Loucy (cell line): ENCODE measurements at regions not wholly inside any gene's neighbourhood (a gene's known extent, or its start where the extent isn't known, plus 50 kb on each side); places are given as distances from the start of the nearest gene placed in this dataset.

Experiments used
- H2AFZ ChIP-seq: fragments of 200-600 bp; sonication (generic); 2 replicates; pipeline ENCODE4 v1.6.0; 2016; ENCODE audit warnings: antibody characterized with exemption, mild to moderate bottlenecking, low read length, moderate library complexity
- H3F3A ChIP-seq: fragments of 200-600 bp; 2 replicates; pipeline ENCODE4 v1.6.0; 2016; ENCODE audit warnings: antibody characterized with exemption, low read depth, mild to moderate bottlenecking
- H3K27me3 ChIP-seq: fragments of 200-600 bp; sonication (generic); 2 replicates; pipeline ENCODE4 v1.6.1; 2014; ENCODE audit warnings: low read length, mild to moderate bottlenecking; ENCODE audit not compliant: insufficient read depth, poor library complexity, severe bottlenecking
- H3K36me3 ChIP-seq: fragments of 200-600 bp; sonication (generic); 2 replicates; pipeline ENCODE4 v1.6.1; 2016; ENCODE audit warnings: low read length; ENCODE audit not compliant: insufficient read depth
- H3K4me1 ChIP-seq: fragments of 200-600 bp; sonication (generic); 2 replicates; pipeline ENCODE4 v1.5.1; 2014; ENCODE audit warnings: low read length, mild to moderate bottlenecking; ENCODE audit not compliant: insufficient read depth, poor library complexity, severe bottlenecking
- H3K4me2 ChIP-seq: fragments of 200-600 bp; sonication (generic); 2 replicates; pipeline ENCODE4 v1.6.0; 2014; ENCODE audit warnings: antibody characterized with exemption, low read length, low read depth, mild to moderate bottlenecking; ENCODE audit not compliant: poor library complexity, severe bottlenecking
- H3K4me3 ChIP-seq: fragments of 200-600 bp; sonication (generic); 2 replicates; pipeline ENCODE4 v1.5.1; 2014; ENCODE audit warnings: low read length, mild to moderate bottlenecking, mixed read lengths; ENCODE audit not compliant: poor library complexity, severe bottlenecking
- H3K79me2 ChIP-seq: fragments of 200-600 bp; sonication (generic); 2 replicates; pipeline ENCODE4 v1.6.1; 2014; ENCODE audit warnings: low read length; ENCODE audit not compliant: insufficient read depth
- H3K9ac ChIP-seq: fragments of 200-600 bp; sonication (generic); 2 replicates; pipeline ENCODE4 v1.6.0; 2014; ENCODE audit warnings: mild to moderate bottlenecking, low read depth, low read length, moderate library complexity; ENCODE audit not compliant: poor library complexity, severe bottlenecking
- H3K9me2 ChIP-seq: fragments of 200-600 bp; sonication (generic); replicated peaks from 2 replicates; pipeline ENCODE4 v1.6.1; 2016; ENCODE audit warnings: low read depth, low read length, mixed read lengths
- H3K9me3 ChIP-seq: fragments of 200-600 bp; sonication (generic); 2 replicates; pipeline ENCODE4 v1.6.1; 2014; ENCODE audit warnings: mild to moderate bottlenecking, antibody characterized with exemption, low read length, low read depth; ENCODE audit not compliant: insufficient read depth
- H4K20me1 ChIP-seq: fragments of 200-600 bp; sonication (generic); 2 replicates; pipeline ENCODE4 v1.6.0; 2014; ENCODE audit warnings: antibody characterized with exemption, low read length, mild to moderate bottlenecking; ENCODE audit not compliant: insufficient read depth, poor library complexity, severe bottlenecking
- EZH2phosphoT487 ChIP-seq: fragments of 200-600 bp; IDR thresholded peaks from 2 replicates; pipeline ENCODE4 v1.6.1; 2018; ENCODE audit warnings: antibody characterized with exemption, mild to moderate bottlenecking, moderate library complexity, borderline replicate concordance
- TF ChIP-seq, protein P1 (sequence below): fragments of 200-600 bp; sonication (generic); conservative IDR thresholded peaks from 2 replicates; pipeline ENCODE4 v1.5.1; 2014; ENCODE audit warnings: mild to moderate bottlenecking, antibody characterized with exemption, low read length

DNA sequence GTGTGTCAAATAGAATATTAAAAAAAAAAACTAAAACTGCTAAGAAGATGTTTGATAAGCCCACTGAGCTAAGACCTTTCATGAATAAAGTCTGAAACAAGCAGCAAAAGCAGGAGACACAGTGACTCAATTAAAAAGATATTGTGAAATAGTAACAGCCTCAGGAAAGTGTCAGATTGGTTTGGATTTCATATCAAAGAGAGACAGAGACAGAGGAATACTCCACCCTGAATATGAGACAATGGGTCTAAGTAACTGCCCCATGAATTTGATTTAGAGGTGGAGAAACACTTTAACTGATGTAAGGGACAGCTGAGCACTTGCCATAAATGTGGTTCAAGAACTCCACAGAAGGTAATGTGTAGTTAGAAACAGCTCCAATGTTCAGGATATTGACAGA is 277.9 kb upstream of the FOXG1 start:
- Histone ChIP-seq H2AFZ (no peak overlapping the region), H3K27me3 (no peaks in the 10 kb centered on the region), H3K9ac (no peak overlapping the region), H3K4me1 (no peaks in the 10 kb centered on the region), H3K79me2 (no peaks in the 10 kb centered on the region), H4K20me1 (no peaks in the 10 kb centered on the region), H3K36me3 (no peaks in the 10 kb centered on the region), H3K9me3 (no peaks in the 10 kb centered on the region), H3K4me3 (no peak overlapping the region), H3F3A (no peaks in the 10 kb centered on the region), H3K9me2 (no peaks in the 10 kb centered on the region), H3K4me2 (no peak overlapping the region)
- TF ChIP-seq, protein P1, sequence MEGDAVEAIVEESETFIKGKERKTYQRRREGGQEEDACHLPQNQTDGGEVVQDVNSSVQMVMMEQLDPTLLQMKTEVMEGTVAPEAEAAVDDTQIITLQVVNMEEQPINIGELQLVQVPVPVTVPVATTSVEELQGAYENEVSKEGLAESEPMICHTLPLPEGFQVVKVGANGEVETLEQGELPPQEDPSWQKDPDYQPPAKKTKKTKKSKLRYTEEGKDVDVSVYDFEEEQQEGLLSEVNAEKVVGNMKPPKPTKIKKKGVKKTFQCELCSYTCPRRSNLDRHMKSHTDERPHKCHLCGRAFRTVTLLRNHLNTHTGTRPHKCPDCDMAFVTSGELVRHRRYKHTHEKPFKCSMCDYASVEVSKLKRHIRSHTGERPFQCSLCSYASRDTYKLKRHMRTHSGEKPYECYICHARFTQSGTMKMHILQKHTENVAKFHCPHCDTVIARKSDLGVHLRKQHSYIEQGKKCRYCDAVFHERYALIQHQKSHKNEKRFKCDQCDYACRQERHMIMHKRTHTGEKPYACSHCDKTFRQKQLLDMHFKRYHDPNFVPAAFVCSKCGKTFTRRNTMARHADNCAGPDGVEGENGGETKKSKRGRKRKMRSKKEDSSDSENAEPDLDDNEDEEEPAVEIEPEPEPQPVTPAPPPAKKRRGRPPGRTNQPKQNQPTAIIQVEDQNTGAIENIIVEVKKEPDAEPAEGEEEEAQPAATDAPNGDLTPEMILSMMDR, result no peak
- no peak for TF ChIP-seq EZH2phosphoT487

DNA sequence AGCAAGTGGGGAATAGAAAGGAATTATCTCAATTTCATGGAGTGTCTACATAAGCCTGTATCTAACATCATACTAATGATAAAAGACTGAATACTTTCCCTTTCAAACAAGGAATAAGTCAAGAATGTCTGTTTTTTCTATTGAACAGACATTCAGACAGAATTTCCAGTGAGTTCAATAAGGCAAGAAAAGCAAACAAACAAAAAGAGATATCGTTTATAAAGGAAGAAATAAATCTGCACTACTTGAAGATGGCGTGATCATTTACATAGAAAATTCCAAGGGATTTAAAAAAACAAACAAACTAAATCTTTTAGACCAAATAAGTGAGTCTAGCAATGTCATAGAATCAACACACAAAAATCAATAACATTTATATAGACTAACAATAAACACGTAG is 273.1 kb upstream of the FOXG1 start:
- Histone ChIP-seq H3K4me2 (no peak overlapping the region), H3K9me3 (no peaks in the 10 kb centered on the region), H3F3A (no peaks in the 10 kb centered on the region), H3K4me3 (no peak overlapping the region), H3K79me2 (no peaks in the 10 kb centered on the region), H3K27me3 (no peaks in the 10 kb centered on the region), H3K36me3 (no peaks in the 10 kb centered on the region), H4K20me1 (no peaks in the 10 kb centered on the region), H3K4me1 (no peaks in the 10 kb centered on the region), H3K9me2 (no peaks in the 10 kb centered on the region), H3K9ac (no peak overlapping the region), H2AFZ (no peak overlapping the region)
- TF ChIP-seq, protein P1, result no peak
- no peak for TF ChIP-seq EZH2phosphoT487

DNA sequence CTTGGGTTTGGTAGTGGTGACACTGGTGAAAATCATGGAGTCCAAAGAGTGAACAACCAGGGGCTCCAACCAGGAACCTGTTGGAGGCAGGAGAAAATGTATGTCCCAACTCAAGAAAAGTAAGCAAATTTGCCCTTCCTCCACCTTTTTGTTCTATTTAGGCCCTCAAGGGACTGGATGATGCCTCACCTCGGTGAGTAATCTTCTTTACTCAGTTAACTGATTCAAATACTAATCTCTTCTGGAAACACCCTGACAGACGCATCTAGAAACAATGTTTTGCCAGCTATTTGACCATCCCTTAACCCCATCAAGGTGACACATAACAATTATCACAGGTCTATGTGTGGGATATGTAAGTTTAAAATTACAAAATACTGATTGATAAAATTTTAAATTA is 272.4 kb upstream of the FOXG1 start:
- Histone ChIP-seq H3K27me3 (no peaks in the 10 kb centered on the region), H3F3A (no peaks in the 10 kb centered on the region), H3K4me3 (no peak overlapping the region), H3K9me3 (no peaks in the 10 kb centered on the region), H3K36me3 (no peaks in the 10 kb centered on the region), H4K20me1 (no peaks in the 10 kb centered on the region), H3K9ac (no peak overlapping the region), H3K4me2 (no peak overlapping the region), H3K4me1 (no peaks in the 10 kb centered on the region), H2AFZ (no peak overlapping the region), H3K79me2 (no peaks in the 10 kb centered on the region), H3K9me2 (no peaks in the 10 kb centered on the region)
- TF ChIP-seq, protein P1, result no peak
- no peak for TF ChIP-seq EZH2phosphoT487
